ENCODE measurements at regions not wholly inside any gene's neighbourhood (a gene's known extent, or its start where the extent isn't known, plus 50 kb on each side); places are given as distances from the start of the nearest gene placed in this dataset.

GRCh38 chr3:87175732-87176131, 51.4 kb upstream of the CHMP2B start:
- TF ChIP-seq CTCF (IDR thresholded peaks at IDR 0.05; ENCODE audit: borderline replicate concordance, insufficient read depth, low read depth, low read length), result no peak
- H3K4me3 ChIP-seq (ENCODE audit: low read depth, low read length), result no peak overlapping the region

GRCh38 chr3:87173776-87174175, 53.3 kb upstream of the CHMP2B start:
- H3K4me3 ChIP-seq (ENCODE audit: low read depth, low read length), result no peak overlapping the region
- no peak for TF ChIP-seq CTCF (IDR thresholded peaks at IDR 0.05; ENCODE audit: borderline replicate concordance, insufficient read depth, low read depth, low read length)

GRCh38 chr3:87173071-87173470, 54.0 kb upstream of the CHMP2B start:
- H3K4me3 ChIP-seq (ENCODE audit: low read depth, low read length), result no peak overlapping the region
- TF ChIP-seq CTCF (IDR thresholded peaks at IDR 0.05; ENCODE audit: borderline replicate concordance, insufficient read depth, low read depth, low read length), result no peak

GRCh38 chr3:87167628-87168456, 59.3 kb upstream of the CHMP2B start:
- peak; percentile 40; the same call in 1 of the 2 replicates for TF ChIP-seq CTCF (IDR thresholded peaks at IDR 0.05; ENCODE audit: borderline replicate concordance, insufficient read depth, low read depth, low read length)
- no peak overlapping the region for H3K4me3 ChIP-seq (ENCODE audit: low read depth, low read length)

- H3K4me3 ChIP-seq (ENCODE audit: low read depth, low read length), result no peak overlapping the region
- TF ChIP-seq CTCF (IDR thresholded peaks at IDR 0.05; ENCODE audit: borderline replicate concordance, insufficient read depth, low read depth, low read length), result no peak
These were observed 62.9 kb upstream of the CHMP2B start for GRCh38 chr3:87164245-87164644.

GRCh38 chr3:87161851-87162250, 65.3 kb upstream of the CHMP2B start:
- H3K4me3 ChIP-seq (ENCODE audit: low read depth, low read length), result no peak overlapping the region
- TF ChIP-seq CTCF (IDR thresholded peaks at IDR 0.05; ENCODE audit: borderline replicate concordance, insufficient read depth, low read depth, low read length), result no peak

GRCh38 chr3:87161417-87161816, 65.7 kb upstream of the CHMP2B start:
- TF ChIP-seq CTCF (IDR thresholded peaks at IDR 0.05; ENCODE audit: borderline replicate concordance, insufficient read depth, low read depth, low read length), result no peak
- no peak overlapping the region for H3K4me3 ChIP-seq (ENCODE audit: low read depth, low read length)
